Limb (tissue), 2 donors: ENCODE measurements at regions not wholly inside any gene's neighbourhood (a gene's known extent, or its start where the extent isn't known, plus 50 kb on each side); places are given as distances from the start of the nearest gene placed in this dataset.
A peak's percentile ranks its signal among the peaks of the same experiment; 100 is the strongest.

ENCODE experiments used
- DNase-seq, 2 donors: peaks; one replicate each; pipeline ENCODE4 v3.0.0-alpha.2; 2016; ENCODE audit errors: extremely low spot score in 2 of 2

- no peak for DNase-seq
Measured at GRCh38 chr5:117249086-117249815, 674.6 kb upstream of the SEMA6A start.

GRCh38 chr5:117246424-117246823, 671.8 kb upstream of the SEMA6A start:
- DNase-seq, result no peak

GRCh38 chr5:117245130-117245529, 670.5 kb upstream of the SEMA6A start:
- no peak for DNase-seq

- no peak for DNase-seq
Measured at GRCh38 chr5:117242028-117242427, 667.4 kb upstream of the SEMA6A start.

GRCh38 chr5:117236941-117237340, 662.3 kb upstream of the SEMA6A start:
- DNase-seq, result no peak

GRCh38 chr5:117235786-117236185, 661.2 kb upstream of the SEMA6A start:
- no peak for DNase-seq

- no peak for DNase-seq
Measured at GRCh38 chr5:117230375-117230774, 655.8 kb upstream of the SEMA6A start.

GRCh38 chr5:117220730-117221129, 646.1 kb upstream of the SEMA6A start:
- DNase-seq, result no peak

GRCh38 chr5:117218789-117219188, 644.2 kb upstream of the SEMA6A start:
- DNase-seq, result no peak

- no peak for DNase-seq
Measured at GRCh38 chr5:117212866-117213265, 638.2 kb upstream of the SEMA6A start.

GRCh38 chr5:117210796-117211195, 636.2 kb upstream of the SEMA6A start:
- no peak for DNase-seq

- DNase-seq, result no peak
Measured at GRCh38 chr5:117209479-117209878, 634.9 kb upstream of the SEMA6A start.

GRCh38 chr5:117207088-117207668, 632.6 kb upstream of the SEMA6A start:
- no peak for DNase-seq

GRCh38 chr5:117205894-117206293, 631.3 kb upstream of the SEMA6A start:
- DNase-seq, result no peak

- DNase-seq, result peak in 1 of 2 donors; percentile 13
Measured at GRCh38 chr5:117204926-117205869, 630.6 kb upstream of the SEMA6A start.

GRCh38 chr5:117204404-117204803, 629.8 kb upstream of the SEMA6A start:
- DNase-seq, result no peak

- DNase-seq, result no peak
Measured at GRCh38 chr5:117203584-117203983, 629.0 kb upstream of the SEMA6A start.

GRCh38 chr5:117201001-117201400, 626.4 kb upstream of the SEMA6A start:
- peak in 1 of 2 donors; percentile 66 for DNase-seq

- no peak for DNase-seq
Measured at GRCh38 chr5:117195076-117195475, 620.5 kb upstream of the SEMA6A start.

- no peak for DNase-seq
Measured at GRCh38 chr5:117191251-117191650, 616.6 kb upstream of the SEMA6A start.

GRCh38 chr5:117189784-117190183, 615.2 kb upstream of the SEMA6A start:
- DNase-seq, result no peak

GRCh38 chr5:117188211-117188610, 613.6 kb upstream of the SEMA6A start:
- peak in 1 of 2 donors; percentile 38 for DNase-seq
